ENCODE measurements at regions not wholly inside any gene's neighbourhood (a gene's known extent, or its start where the extent isn't known, plus 50 kb on each side); places are given as distances from the start of the nearest gene placed in this dataset.
"Not testable (repeated sequence)": the region's sequence is repeated elsewhere in the genome, so short reads cannot be mapped to it uniquely, and the experiment has no call there.

GRCh38 chr2:15756882-15757819 is 165.5 kb downstream of the DDX1 start:
- Histone ChIP-seq H3K9me3 (peaks cover 0 to 4% (median 0%) of the 10 kb centered on the region in 3 donors), H3K4me1 (no peaks in the 10 kb centered on the region), H3K27ac (no peak overlapping the region), H3K4me3 (no peak overlapping the region), H3K36me3 (replicated peaks in 1 of 2; ENCODE audit: insufficient read depth in 1 of 2, low read depth in 2 of 2) (no peaks in the 10 kb centered on the region), H3K27me3 (no peaks in the 10 kb centered on the region)
- WGBS, 2 donors, result 77 to 80% methylated on average over 10 of the region's 10 CpGs
- no peak for DNase-seq
- no peak for ATAC-seq
- TF ChIP-seq, protein P1, sequence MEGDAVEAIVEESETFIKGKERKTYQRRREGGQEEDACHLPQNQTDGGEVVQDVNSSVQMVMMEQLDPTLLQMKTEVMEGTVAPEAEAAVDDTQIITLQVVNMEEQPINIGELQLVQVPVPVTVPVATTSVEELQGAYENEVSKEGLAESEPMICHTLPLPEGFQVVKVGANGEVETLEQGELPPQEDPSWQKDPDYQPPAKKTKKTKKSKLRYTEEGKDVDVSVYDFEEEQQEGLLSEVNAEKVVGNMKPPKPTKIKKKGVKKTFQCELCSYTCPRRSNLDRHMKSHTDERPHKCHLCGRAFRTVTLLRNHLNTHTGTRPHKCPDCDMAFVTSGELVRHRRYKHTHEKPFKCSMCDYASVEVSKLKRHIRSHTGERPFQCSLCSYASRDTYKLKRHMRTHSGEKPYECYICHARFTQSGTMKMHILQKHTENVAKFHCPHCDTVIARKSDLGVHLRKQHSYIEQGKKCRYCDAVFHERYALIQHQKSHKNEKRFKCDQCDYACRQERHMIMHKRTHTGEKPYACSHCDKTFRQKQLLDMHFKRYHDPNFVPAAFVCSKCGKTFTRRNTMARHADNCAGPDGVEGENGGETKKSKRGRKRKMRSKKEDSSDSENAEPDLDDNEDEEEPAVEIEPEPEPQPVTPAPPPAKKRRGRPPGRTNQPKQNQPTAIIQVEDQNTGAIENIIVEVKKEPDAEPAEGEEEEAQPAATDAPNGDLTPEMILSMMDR (IDR thresholded peaks at IDR 0.05), result no peak
- no peak for TF ChIP-seq POLR2A (IDR thresholded peaks at IDR 0.05)
- intact Hi-C loops (cut with DNase I), result no loop called here

DNA sequence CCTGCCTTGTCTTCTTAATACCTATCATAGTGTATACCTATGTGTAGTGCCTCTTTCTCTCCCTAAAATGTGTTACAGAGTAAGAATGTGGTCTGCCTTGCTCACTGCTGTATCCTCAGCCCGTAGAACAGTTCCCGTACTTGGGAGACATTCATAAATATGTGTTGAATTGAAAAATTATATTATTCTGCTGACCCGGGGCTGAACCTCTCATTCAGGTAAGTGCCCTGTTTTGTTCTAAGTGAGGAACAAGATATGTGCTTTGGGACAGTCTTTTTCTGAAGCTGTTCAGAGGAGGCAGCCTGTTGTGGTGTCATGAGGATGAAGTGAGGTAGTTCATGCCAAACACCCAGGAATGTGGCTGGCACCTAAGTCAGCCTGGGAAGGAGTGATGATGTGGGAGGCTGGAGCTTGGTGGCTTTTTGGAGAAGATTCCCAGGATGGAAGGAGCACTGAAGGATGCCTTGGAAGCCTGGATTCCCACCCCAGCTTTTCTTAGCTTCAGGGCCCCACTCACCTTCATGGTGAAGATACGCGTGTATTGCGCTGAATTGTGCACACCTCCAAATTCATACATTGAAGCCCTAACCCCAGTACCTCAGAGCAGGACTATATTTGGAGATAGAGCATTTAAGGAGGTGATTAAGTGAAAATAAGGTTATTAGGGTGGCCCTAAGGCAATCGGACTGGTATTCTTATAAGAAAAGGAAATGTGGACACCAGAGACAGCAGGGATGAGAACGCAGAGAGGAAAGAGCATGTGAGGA is 166.3 kb downstream of the DDX1 start:
- intact Hi-C loops (cut with DNase I), result no loop called here
- no peak overlapping the region for H3K4me3 ChIP-seq
- H3K36me3 ChIP-seq (replicated peaks in 1 of 2; ENCODE audit: insufficient read depth in 1 of 2, low read depth in 2 of 2), result no peaks in the 10 kb centered on the region
- H3K27me3 ChIP-seq, result no peaks in the 10 kb centered on the region
- ATAC-seq (no peak), DNase-seq (no peak)
- no peak for TF ChIP-seq POLR2A (IDR thresholded peaks at IDR 0.05)
- TF ChIP-seq, protein P1 (IDR thresholded peaks at IDR 0.05), result no peak
- peaks cover 0 to 4% (median 0%) of the 10 kb centered on the region in 3 donors for H3K9me3 ChIP-seq
- 85 to 87% methylated on average over 8 of the region's 8 CpGs for WGBS, 2 donors
- no peaks in the 10 kb centered on the region for H3K4me1 ChIP-seq
- H3K27ac ChIP-seq, result no peak overlapping the region

DNA sequence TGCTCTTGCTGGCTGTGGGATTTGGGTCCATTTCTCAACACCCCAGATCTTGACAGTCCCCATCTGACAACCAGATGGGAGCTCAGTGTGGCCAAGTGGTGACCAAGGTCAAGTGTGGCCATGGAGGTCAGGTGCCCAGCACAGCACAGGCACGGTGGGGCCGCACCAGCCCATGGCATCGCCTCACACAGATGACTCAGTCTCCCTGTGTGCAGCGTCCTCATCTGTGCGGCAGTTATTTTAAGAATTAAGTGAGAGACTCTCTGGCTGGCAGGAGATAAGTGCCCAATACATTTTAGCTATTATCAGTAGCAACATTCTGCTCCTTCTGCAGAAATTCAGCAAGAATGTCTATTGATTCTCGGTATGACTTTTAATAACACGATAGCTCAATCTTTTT is 167.2 kb downstream of the DDX1 start:
- intact Hi-C loops (cut with DNase I), result no loop called here
- WGBS, 2 donors, result 76 to 86% methylated on average over 4 to 7 of the region's 7 CpGs

GRCh38 chr2:15759385-15759784 is 167.7 kb downstream of the DDX1 start:
- WGBS, 2 donors, result 68 to 70% methylated on average over 1 of the region's 1 CpG
- H3K9me3 ChIP-seq, result peaks cover 0 to 4% (median 0%) of the 10 kb centered on the region in 3 donors
- intact Hi-C loops (cut with DNase I), result no loop called here
- H3K27me3 ChIP-seq, result no peaks in the 10 kb centered on the region
- H3K4me3 ChIP-seq, result no peak overlapping the region
- no peaks in the 10 kb centered on the region for H3K36me3 ChIP-seq (replicated peaks in 1 of 2; ENCODE audit: insufficient read depth in 1 of 2, low read depth in 2 of 2)
- H3K27ac ChIP-seq, result no peak overlapping the region
- DNase-seq (no peak), ATAC-seq (no peak)
- no peaks in the 10 kb centered on the region for H3K4me1 ChIP-seq
- TF ChIP-seq POLR2A (IDR thresholded peaks at IDR 0.05), result no peak
- TF ChIP-seq, protein P1 (IDR thresholded peaks at IDR 0.05), result no peak

More for the DNA sequence above, 167.2 kb downstream of the DDX1 start:
- no peaks in the 10 kb centered on the region for H3K27me3 ChIP-seq
- H3K9me3 ChIP-seq, result peaks cover 0 to 4% (median 0%) of the 10 kb centered on the region in 3 donors
- no peaks in the 10 kb centered on the region for H3K36me3 ChIP-seq (replicated peaks in 1 of 2; ENCODE audit: insufficient read depth in 1 of 2, low read depth in 2 of 2)
- ATAC-seq (no peak), DNase-seq (no peak)
- H3K27ac ChIP-seq, result no peak overlapping the region
- H3K4me1 ChIP-seq, result no peaks in the 10 kb centered on the region
- H3K4me3 ChIP-seq, result no peak overlapping the region
- TF ChIP-seq POLR2A (IDR thresholded peaks at IDR 0.05), result no peak

DNA sequence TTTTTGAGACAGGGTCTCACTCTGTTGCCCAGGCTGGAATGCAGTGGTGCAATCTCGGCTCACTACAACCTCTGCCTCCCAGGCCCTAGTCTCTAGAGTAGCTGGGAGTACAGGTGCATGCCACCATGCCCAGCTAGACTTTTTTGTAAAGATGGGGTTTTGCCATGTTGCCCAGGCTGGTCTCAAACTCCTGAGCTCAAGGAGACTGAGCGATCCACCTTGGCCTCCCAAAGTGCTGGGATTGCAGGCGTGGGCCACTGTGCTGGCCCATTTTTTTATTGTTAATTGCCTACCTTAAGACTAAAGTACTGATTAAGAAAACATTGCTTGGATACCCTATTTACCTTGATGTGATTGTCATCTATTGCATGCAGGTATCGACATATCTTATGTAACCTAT is 168.1 kb downstream of the DDX1 start:
- H3K9me3 ChIP-seq; intact Hi-C loops (cut with DNase I); H3K36me3 ChIP-seq (replicated peaks in 1 of 2; ENCODE audit: insufficient read depth in 1 of 2, low read depth in 2 of 2); H3K27ac ChIP-seq; ATAC-seq; H3K27me3 ChIP-seq; DNase-seq; H3K4me3 ChIP-seq; H3K4me1 ChIP-seq: not testable (repeated sequence)
- WGBS, 2 donors, result 43 to 80% methylated on average over 4 of the region's 4 CpGs

All from body of pancreas (tissue), 4 donors.